IPS-18a (cell line): ENCODE measurements at regions not wholly inside any gene's neighbourhood (a gene's known extent, or its start where the extent isn't known, plus 50 kb on each side); places are given as distances from the start of the nearest gene placed in this dataset.

ENCODE experiments used
- H3K27ac ChIP-seq: one replicate; pipeline ENCODE4 v1.5.1; 2013; ENCODE audit warnings: low read length
- H3K27me3 ChIP-seq: one replicate; pipeline ENCODE4 v1.6.1; 2013; ENCODE audit warnings: mild to moderate bottlenecking, low read length; ENCODE audit not compliant: control insufficient read depth, insufficient read depth
- H3K36me3 ChIP-seq: one replicate; pipeline ENCODE4 v1.6.1; 2013; ENCODE audit warnings: low read depth, low read length; ENCODE audit not compliant: control insufficient read depth
- H3K4me1 ChIP-seq: one replicate; pipeline ENCODE4 v1.6.1; 2013; ENCODE audit warnings: low read depth, low read length; ENCODE audit not compliant: control insufficient read depth
- H3K4me3 ChIP-seq: one replicate; pipeline ENCODE4 v1.5.1; 2013; ENCODE audit warnings: low read length
- H3K9ac ChIP-seq: one replicate; pipeline ENCODE4 v1.6.1; 2013; ENCODE audit warnings: mild to moderate bottlenecking, low read length, moderate library complexity
- H3K9me3 ChIP-seq: one replicate; pipeline ENCODE4 v1.6.1; 2013; ENCODE audit warnings: low read depth, low read length; ENCODE audit not compliant: control insufficient read depth

DNA sequence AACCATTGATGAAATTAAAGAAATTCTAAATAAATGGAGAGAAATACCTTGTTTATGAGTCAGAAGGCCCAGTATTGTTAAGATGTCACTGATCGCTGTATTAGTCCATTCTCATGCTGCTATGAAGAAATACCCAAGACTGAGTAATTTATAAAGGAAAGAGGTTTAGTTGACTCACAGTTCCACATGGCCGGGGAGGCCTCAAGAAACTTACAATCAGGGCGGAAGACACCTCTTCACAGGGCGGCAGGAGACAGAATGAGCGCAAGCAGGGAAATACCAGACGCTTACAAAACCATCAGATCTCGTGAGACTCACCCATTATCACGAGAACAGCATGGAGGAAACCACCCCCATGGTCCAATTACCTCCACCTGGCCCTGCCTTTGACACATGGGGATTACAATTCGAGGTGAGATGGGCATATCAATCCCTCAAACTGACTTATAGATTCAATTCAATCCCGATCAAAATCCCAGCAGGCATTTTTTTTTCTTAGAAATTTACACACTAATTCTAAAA, 157.2 kb downstream of the ENGASE start:
- H3K9ac ChIP-seq = no peak overlapping the region
- H3K9me3 ChIP-seq = no peaks in the 10 kb centered on the region
- H3K4me3 ChIP-seq = no peak overlapping the region
- no peaks in the 10 kb centered on the region for H3K4me1 ChIP-seq
- H3K27ac ChIP-seq = no peak overlapping the region
- no peaks in the 10 kb centered on the region for H3K27me3 ChIP-seq
- H3K36me3 ChIP-seq = no peaks in the 10 kb centered on the region

DNA sequence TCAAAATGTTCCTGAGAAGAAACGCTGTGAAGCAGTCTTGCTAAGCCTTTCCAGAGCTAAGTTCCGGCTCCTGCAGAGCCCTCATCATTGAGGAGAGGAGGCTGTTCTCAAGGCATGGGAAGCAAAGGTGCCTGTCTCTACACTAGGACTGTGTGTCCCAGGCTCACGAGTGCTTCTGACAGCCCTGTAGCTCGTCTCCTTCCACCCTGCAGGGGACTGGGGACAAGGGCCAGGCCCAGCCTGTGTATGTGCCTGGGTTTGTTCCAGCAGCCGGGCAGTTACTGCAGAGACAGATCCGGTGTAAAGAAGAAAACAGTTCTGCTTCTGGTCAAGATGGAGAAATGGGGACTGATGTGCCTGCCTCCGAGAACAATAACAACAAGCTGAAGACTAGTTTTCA, 156.0 kb downstream of the ENGASE start:
- Histone ChIP-seq H3K4me1 (no peaks in the 10 kb centered on the region), H3K4me3 (no peak overlapping the region), H3K27me3 (no peaks in the 10 kb centered on the region), H3K27ac (no peak overlapping the region), H3K9ac (no peak overlapping the region), H3K9me3 (no peaks in the 10 kb centered on the region), H3K36me3 (no peaks in the 10 kb centered on the region)

- H3K27ac ChIP-seq = no peak overlapping the region
- H3K4me1 ChIP-seq = peaks cover 6% of the 10 kb centered on the region
- no peaks in the 10 kb centered on the region for H3K9me3 ChIP-seq
- H3K4me3 ChIP-seq = no peak overlapping the region
- no peak overlapping the region for H3K9ac ChIP-seq
- H3K27me3 ChIP-seq = no peaks in the 10 kb centered on the region
- H3K36me3 ChIP-seq = no peaks in the 10 kb centered on the region
Observed at GRCh38 chr17:79226037-79226436, 151.4 kb downstream of the ENGASE start.

GRCh38 chr17:79224903-79225302, 150.3 kb downstream of the ENGASE start:
- Histone ChIP-seq H3K36me3 (no peaks in the 10 kb centered on the region), H3K4me1 (peaks cover 16% of the 10 kb centered on the region), H3K9ac (no peak overlapping the region), H3K9me3 (no peaks in the 10 kb centered on the region), H3K27ac (no peak overlapping the region), H3K4me3 (no peak overlapping the region), H3K27me3 (peaks cover 4% of the 10 kb centered on the region)

DNA sequence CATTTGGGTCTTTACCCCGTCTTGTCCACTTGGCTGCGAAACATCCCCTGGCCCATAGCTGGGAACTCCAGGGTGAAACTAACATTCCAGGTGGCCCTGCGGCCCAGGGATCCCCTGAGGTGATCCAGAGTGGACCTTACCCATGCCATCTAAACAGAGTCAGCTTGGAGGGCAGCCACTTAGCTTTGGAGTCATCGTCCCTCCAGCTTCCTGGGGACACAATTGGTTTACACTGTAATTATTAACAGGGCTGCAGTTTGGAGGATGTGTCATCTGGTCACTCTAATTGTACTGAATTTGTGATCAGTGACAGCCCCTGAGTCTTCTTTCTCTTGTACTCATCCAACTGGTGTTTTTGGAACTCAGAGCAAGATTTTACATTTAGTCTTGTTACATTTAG, 149.9 kb downstream of the ENGASE start:
- Histone ChIP-seq H3K9me3 (no peaks in the 10 kb centered on the region), H3K9ac (no peak overlapping the region), H3K27ac (no peak overlapping the region), H3K4me3 (no peak overlapping the region), H3K36me3 (no peaks in the 10 kb centered on the region), H3K27me3 (peaks cover 4% of the 10 kb centered on the region), H3K4me1 (peaks cover 16% of the 10 kb centered on the region)

DNA sequence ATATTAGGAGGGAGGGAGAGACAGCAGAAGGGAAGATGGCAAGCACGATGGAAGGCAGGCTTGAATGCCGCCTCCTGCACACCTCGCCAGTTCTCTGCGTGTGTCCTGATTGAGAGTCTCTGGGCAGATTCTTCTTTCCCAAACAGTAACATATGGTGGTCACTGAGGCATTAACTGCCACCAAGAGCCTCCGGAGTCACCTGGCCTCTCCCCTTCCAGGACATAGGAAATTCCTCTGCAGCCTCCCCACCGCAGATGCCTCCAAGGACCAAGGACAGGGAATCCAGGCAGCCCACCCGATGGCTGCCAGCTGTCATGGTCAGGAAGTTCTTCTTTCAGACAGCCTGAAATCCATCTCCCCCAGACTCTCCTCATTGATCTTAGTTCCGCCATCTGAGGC, 149.3 kb downstream of the ENGASE start:
- H3K27ac ChIP-seq = no peak overlapping the region

GRCh38 chr17:79223471-79223870, 148.8 kb downstream of the ENGASE start:
- Histone ChIP-seq H3K27me3 (peaks cover 8% of the 10 kb centered on the region), H3K4me3 (no peak overlapping the region), H3K4me1 (peaks cover 18% of the 10 kb centered on the region), H3K9me3 (no peaks in the 10 kb centered on the region), H3K9ac (no peak overlapping the region), H3K27ac (no peak overlapping the region), H3K36me3 (no peaks in the 10 kb centered on the region)

More for the DNA sequence above, 149.3 kb downstream of the ENGASE start:
- no peaks in the 10 kb centered on the region for H3K36me3 ChIP-seq
- H3K9ac ChIP-seq = no peak overlapping the region
- peaks cover 18% of the 10 kb centered on the region for H3K4me1 ChIP-seq
- H3K4me3 ChIP-seq = no peak overlapping the region
- peaks cover 8% of the 10 kb centered on the region for H3K27me3 ChIP-seq
- H3K9me3 ChIP-seq = no peaks in the 10 kb centered on the region

DNA sequence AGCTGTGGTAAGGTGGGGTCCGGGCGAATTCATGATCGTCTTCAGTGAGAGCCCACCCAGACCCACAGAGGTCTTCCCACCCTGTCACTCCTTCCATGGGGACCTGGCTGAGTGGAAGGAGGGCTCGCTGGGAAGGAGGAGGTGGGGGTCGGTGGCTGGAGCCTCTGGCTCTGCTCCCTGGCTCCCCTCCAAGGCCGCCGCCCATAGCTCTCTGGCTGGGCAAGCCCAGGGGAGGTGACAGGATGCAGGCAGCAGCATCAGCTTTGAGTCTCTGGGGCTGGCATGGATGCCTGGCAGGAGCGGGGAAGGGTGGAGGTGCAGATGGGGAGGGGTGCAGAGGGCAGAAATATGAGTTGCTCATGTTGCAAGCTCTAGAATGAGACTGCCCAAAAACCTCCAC, 147.0 kb downstream of the ENGASE start:
- no peaks in the 10 kb centered on the region for H3K9me3 ChIP-seq
- H3K9ac ChIP-seq = no peak overlapping the region
- H3K36me3 ChIP-seq = no peaks in the 10 kb centered on the region
- H3K4me3 ChIP-seq = no peak overlapping the region
- H3K27ac ChIP-seq = no peak overlapping the region
- H3K27me3 ChIP-seq = peaks cover 8% of the 10 kb centered on the region
- H3K4me1 ChIP-seq = peaks cover 18% of the 10 kb centered on the region

DNA sequence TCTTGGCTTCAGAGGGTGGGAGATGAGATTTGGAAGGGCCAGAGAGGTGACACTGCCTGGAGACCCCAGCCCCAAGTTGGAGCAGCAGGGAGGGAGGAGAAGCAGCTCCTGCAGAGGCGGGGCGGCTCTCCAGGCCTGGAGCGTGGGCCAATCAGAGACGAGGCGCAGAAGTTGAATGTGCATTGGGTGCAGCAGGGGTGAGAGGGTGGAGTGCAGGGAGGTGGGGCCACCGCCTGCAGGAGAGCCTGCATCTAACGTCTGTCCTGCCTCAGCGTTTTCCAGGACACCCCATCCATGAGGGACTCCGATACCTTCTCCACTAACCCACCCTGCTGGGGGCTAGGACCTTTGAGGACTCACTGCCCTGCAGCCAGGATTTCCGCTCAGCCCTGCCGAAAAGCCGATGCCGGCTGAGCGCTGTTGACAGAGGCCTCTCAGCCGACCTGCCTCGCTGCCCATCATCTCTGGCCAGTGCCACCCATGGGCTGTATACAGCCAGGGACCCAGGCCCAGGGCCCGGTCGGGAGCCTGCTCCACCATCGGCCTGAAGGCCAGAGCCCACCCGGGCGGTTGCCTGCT, 146.2 kb downstream of the ENGASE start:
- Histone ChIP-seq H3K4me3 (peak overlapping the region; percentile 71), H3K27me3 (peaks cover 8% of the 10 kb centered on the region), H3K4me1 (peaks cover 18% of the 10 kb centered on the region), H3K9ac (no peak overlapping the region), H3K9me3 (no peaks in the 10 kb centered on the region), H3K36me3 (no peaks in the 10 kb centered on the region), H3K27ac (no peak overlapping the region)

GRCh38 chr17:79220201-79220712, 145.6 kb downstream of the ENGASE start:
- H3K9ac ChIP-seq = no peak overlapping the region

DNA sequence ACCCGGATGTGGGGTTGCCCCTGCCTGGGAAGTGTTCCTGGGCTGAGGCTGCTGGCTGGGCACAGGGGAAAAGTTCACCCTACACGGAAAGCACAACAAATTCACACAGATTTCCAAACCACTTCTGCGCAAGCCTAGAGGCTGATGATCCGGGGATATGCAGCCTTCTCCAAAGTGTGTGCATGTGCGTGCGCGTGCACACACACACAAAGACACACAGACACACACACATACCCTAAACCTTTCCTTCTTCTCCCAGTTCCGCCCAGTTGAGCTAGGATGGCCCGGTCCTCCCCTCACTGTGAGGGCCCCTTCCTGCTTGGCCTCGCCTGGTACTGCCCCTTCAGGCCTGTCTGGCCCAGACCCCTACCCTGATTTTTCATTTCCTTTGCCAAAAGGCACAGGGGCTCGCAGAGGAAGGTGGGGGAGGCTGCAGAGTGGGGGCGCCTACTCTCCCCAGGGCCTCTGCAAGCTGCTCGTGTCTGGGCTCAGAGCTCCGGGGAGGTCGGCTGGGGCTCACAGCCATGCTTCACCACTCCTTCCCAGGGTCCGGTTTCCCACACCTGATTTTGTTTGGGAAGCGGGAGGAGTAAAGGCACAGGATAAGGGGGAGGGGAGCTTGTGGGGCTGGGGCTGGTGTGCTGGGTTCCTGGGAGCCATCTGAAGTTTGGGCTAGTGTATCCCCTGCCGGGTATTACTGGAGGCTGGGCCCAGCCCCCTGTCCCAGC, 144.7 kb downstream of the ENGASE start:
- no peaks in the 10 kb centered on the region for H3K9me3 ChIP-seq
- no peaks in the 10 kb centered on the region for H3K36me3 ChIP-seq
- H3K27me3 ChIP-seq = peaks cover 8% of the 10 kb centered on the region
- H3K27ac ChIP-seq = no peak overlapping the region
- H3K4me3 ChIP-seq = no peak overlapping the region
- no peak overlapping the region for H3K9ac ChIP-seq
- peaks cover 20% of the 10 kb centered on the region for H3K4me1 ChIP-seq

More at GRCh38 chr17:79220201-79220712, 145.6 kb downstream of the ENGASE start:
- H3K36me3 ChIP-seq = no peaks in the 10 kb centered on the region
- H3K4me3 ChIP-seq = peak overlapping the region; percentile 71
- H3K9me3 ChIP-seq = no peaks in the 10 kb centered on the region
- H3K4me1 ChIP-seq = peaks cover 18% of the 10 kb centered on the region
- H3K27me3 ChIP-seq = peaks cover 8% of the 10 kb centered on the region
- no peak overlapping the region for H3K27ac ChIP-seq

DNA sequence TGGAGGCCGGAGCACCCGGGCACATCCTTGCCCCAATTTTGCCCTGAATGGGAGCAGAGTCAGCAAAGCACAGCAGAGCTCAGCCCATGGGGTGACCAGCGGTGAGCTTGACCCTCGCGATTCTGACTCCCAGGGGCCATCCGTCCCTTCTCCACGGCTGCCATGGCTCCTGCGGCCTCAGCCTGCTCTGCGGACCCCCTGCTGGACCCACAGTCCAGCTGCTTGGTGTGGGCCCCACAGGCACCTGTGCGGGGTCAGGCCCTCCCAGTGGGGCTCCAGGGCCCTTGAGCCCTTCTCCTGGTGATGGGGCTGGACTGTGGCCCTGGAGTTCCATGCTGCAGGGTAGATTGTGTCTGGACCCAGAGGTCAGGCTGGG, 144.2 kb downstream of the ENGASE start:
- peaks cover 21% of the 10 kb centered on the region for H3K4me1 ChIP-seq
- peaks cover 8% of the 10 kb centered on the region for H3K27me3 ChIP-seq
- H3K9ac ChIP-seq = no peak overlapping the region
- H3K27ac ChIP-seq = no peak overlapping the region
- no peaks in the 10 kb centered on the region for H3K36me3 ChIP-seq
- no peak overlapping the region for H3K4me3 ChIP-seq
- no peaks in the 10 kb centered on the region for H3K9me3 ChIP-seq
